ENCODE measurements at regions not wholly inside any gene's neighbourhood (a gene's known extent, or its start where the extent isn't known, plus 50 kb on each side); places are given as distances from the start of the nearest gene placed in this dataset.
A peak's percentile ranks its signal among the peaks of the same experiment; 100 is the strongest.

- no peak for DNase-seq (ENCODE audit: low read depth)
These were observed 538.3 kb upstream of the PKN2 start for GRCh38 chr1:88145752-88146151.

GRCh38 chr1:88149686-88150085 lies 534.4 kb upstream of the PKN2 start:
- no peak for DNase-seq (ENCODE audit: low read depth)

GRCh38 chr1:88150330-88150729 lies 533.7 kb upstream of the PKN2 start:
- DNase-seq (ENCODE audit: low read depth): no peak

- no peak for DNase-seq (ENCODE audit: low read depth)
These were observed 520.9 kb upstream of the PKN2 start for GRCh38 chr1:88163187-88163586.

- no peak for DNase-seq (ENCODE audit: low read depth)
These were observed 515.9 kb upstream of the PKN2 start for GRCh38 chr1:88168126-88168525.

- no peak for DNase-seq (ENCODE audit: low read depth)
These were observed 514.9 kb upstream of the PKN2 start for GRCh38 chr1:88169139-88169538.

- no peak for DNase-seq (ENCODE audit: low read depth)
These were observed 514.1 kb upstream of the PKN2 start for GRCh38 chr1:88169939-88170338.

- no peak for DNase-seq (ENCODE audit: low read depth)
These were observed 508.9 kb upstream of the PKN2 start for GRCh38 chr1:88175120-88175630.

- DNase-seq (ENCODE audit: low read depth): no peak
These were observed 508.3 kb upstream of the PKN2 start for GRCh38 chr1:88175631-88176226.

- no peak for DNase-seq (ENCODE audit: low read depth)
These were observed 504.1 kb upstream of the PKN2 start for GRCh38 chr1:88179943-88180342.

- peak; percentile 1 for DNase-seq (ENCODE audit: low read depth)
These were observed 503.5 kb upstream of the PKN2 start for GRCh38 chr1:88180449-88181108.

- DNase-seq (ENCODE audit: low read depth): no peak
These were observed 497.2 kb upstream of the PKN2 start for GRCh38 chr1:88186911-88187310.

- no peak for DNase-seq (ENCODE audit: low read depth)
These were observed 496.0 kb upstream of the PKN2 start for GRCh38 chr1:88188038-88188437.

GRCh38 chr1:88189525-88189924 lies 494.5 kb upstream of the PKN2 start:
- DNase-seq (ENCODE audit: low read depth): no peak

GRCh38 chr1:88191917-88192316 lies 492.2 kb upstream of the PKN2 start:
- DNase-seq (ENCODE audit: low read depth): no peak

GRCh38 chr1:88194542-88194941 lies 489.5 kb upstream of the PKN2 start:
- no peak for DNase-seq (ENCODE audit: low read depth)

- DNase-seq (ENCODE audit: low read depth): no peak
These were observed 483.5 kb upstream of the PKN2 start for GRCh38 chr1:88200545-88200944.

GRCh38 chr1:88204111-88204510 lies 480.0 kb upstream of the PKN2 start:
- no peak for DNase-seq (ENCODE audit: low read depth)

- no peak for DNase-seq (ENCODE audit: low read depth)
These were observed 479.4 kb upstream of the PKN2 start for GRCh38 chr1:88204612-88205167.

- no peak for DNase-seq (ENCODE audit: low read depth)
These were observed 475.7 kb upstream of the PKN2 start for GRCh38 chr1:88208389-88208788.

GRCh38 chr1:88210103-88210787 lies 473.8 kb upstream of the PKN2 start:
- no peak for DNase-seq (ENCODE audit: low read depth)

- DNase-seq (ENCODE audit: low read depth): no peak
These were observed 467.6 kb upstream of the PKN2 start for GRCh38 chr1:88216441-88216840.

GRCh38 chr1:88217386-88217785 lies 466.7 kb upstream of the PKN2 start:
- no peak for DNase-seq (ENCODE audit: low read depth)

All from activated T-helper 9 cell treated with anti-CD3 and anti-CD28 coated beads, Interleukin-2, amount 50 U/mL, for 16 hours (primary cell).